Loucy (cell line): ENCODE measurements at regions not wholly inside any gene's neighbourhood (a gene's known extent, or its start where the extent isn't known, plus 50 kb on each side); places are given as distances from the start of the nearest gene placed in this dataset.

Experiments used
- EZH2phosphoT487 ChIP-seq: fragments of 200-600 bp; IDR thresholded peaks from 2 replicates; pipeline ENCODE4 v1.6.1; 2018; ENCODE audit warnings: antibody characterized with exemption, mild to moderate bottlenecking, moderate library complexity, borderline replicate concordance
- TF ChIP-seq, protein P1 (sequence below): fragments of 200-600 bp; sonication (generic); conservative IDR thresholded peaks from 2 replicates; pipeline ENCODE4 v1.5.1; 2014; ENCODE audit warnings: mild to moderate bottlenecking, antibody characterized with exemption, low read length

GRCh38 chr13:40401911-40402776, 264.3 kb downstream of the FOXO1 start:
- TF ChIP-seq, protein P1, sequence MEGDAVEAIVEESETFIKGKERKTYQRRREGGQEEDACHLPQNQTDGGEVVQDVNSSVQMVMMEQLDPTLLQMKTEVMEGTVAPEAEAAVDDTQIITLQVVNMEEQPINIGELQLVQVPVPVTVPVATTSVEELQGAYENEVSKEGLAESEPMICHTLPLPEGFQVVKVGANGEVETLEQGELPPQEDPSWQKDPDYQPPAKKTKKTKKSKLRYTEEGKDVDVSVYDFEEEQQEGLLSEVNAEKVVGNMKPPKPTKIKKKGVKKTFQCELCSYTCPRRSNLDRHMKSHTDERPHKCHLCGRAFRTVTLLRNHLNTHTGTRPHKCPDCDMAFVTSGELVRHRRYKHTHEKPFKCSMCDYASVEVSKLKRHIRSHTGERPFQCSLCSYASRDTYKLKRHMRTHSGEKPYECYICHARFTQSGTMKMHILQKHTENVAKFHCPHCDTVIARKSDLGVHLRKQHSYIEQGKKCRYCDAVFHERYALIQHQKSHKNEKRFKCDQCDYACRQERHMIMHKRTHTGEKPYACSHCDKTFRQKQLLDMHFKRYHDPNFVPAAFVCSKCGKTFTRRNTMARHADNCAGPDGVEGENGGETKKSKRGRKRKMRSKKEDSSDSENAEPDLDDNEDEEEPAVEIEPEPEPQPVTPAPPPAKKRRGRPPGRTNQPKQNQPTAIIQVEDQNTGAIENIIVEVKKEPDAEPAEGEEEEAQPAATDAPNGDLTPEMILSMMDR: no peak
- no peak for TF ChIP-seq EZH2phosphoT487
